ENCODE measurements at regions not wholly inside any gene's neighbourhood (a gene's known extent, or its start where the extent isn't known, plus 50 kb on each side); places are given as distances from the start of the nearest gene placed in this dataset.

- no peak for TF ChIP-seq CTCF (IDR thresholded peaks at IDR 0.05; ENCODE audit: insufficient read depth, low read depth, low read length, missing control alignments)
- H3K4me3 ChIP-seq (ENCODE audit: low read length), result no peak overlapping the region
- peak; percentile 25 for DNase-seq (ENCODE audit: low read depth)
Measured at GRCh38 chr1:83692524-83693381, 306.2 kb downstream of the TTLL7 start.

GRCh38 chr1:83691953-83692500, 306.9 kb downstream of the TTLL7 start:
- DNase-seq (ENCODE audit: low read depth), result no peak
- no peak overlapping the region for H3K4me3 ChIP-seq (ENCODE audit: low read length)
- no peak for TF ChIP-seq CTCF (IDR thresholded peaks at IDR 0.05; ENCODE audit: insufficient read depth, low read depth, low read length, missing control alignments)

GRCh38 chr1:83689921-83690868, 308.7 kb downstream of the TTLL7 start:
- no peak for TF ChIP-seq CTCF (IDR thresholded peaks at IDR 0.05; ENCODE audit: insufficient read depth, low read depth, low read length, missing control alignments)
- H3K4me3 ChIP-seq (ENCODE audit: low read length), result no peak overlapping the region
- no peak for DNase-seq (ENCODE audit: low read depth)

- H3K4me3 ChIP-seq (ENCODE audit: low read length), result no peak overlapping the region
- no peak for DNase-seq (ENCODE audit: low read depth)
- no peak for TF ChIP-seq CTCF (IDR thresholded peaks at IDR 0.05; ENCODE audit: insufficient read depth, low read depth, low read length, missing control alignments)
Measured at GRCh38 chr1:83682132-83682531, 316.8 kb downstream of the TTLL7 start.

- H3K4me3 ChIP-seq (ENCODE audit: low read length), result no peak overlapping the region
- DNase-seq (ENCODE audit: low read depth), result peak; percentile 31
- no peak for TF ChIP-seq CTCF (IDR thresholded peaks at IDR 0.05; ENCODE audit: insufficient read depth, low read depth, low read length, missing control alignments)
Measured at GRCh38 chr1:83676106-83676505, 322.8 kb downstream of the TTLL7 start.

GRCh38 chr1:83673312-83673711, 325.6 kb downstream of the TTLL7 start:
- no peak for DNase-seq (ENCODE audit: low read depth)
- no peak for TF ChIP-seq CTCF (IDR thresholded peaks at IDR 0.05; ENCODE audit: insufficient read depth, low read depth, low read length, missing control alignments)
- no peak overlapping the region for H3K4me3 ChIP-seq (ENCODE audit: low read length)
